Ovary (tissue), 3 donors: ENCODE measurements at regions not wholly inside any gene's neighbourhood (a gene's known extent, or its start where the extent isn't known, plus 50 kb on each side); places are given as distances from the start of the nearest gene placed in this dataset.

ENCODE experiments used
- POLR2A ChIP-seq: fragments of 450-650 bp; IDR thresholded peaks from one replicate; pipeline ENCODE4 v1.6.1; 2017; ENCODE audit warnings: antibody characterized with exemption, mild to moderate bottlenecking, moderate library complexity
- TF ChIP-seq, protein P1 (sequence below), 3 donors: fragments of 450-650 bp in 2 of 3; fragments of 200-600 bp in 1 of 3; IDR thresholded peaks; one replicate each; pipeline versions ENCODE4 v1.5.1 to v1.8.0; 2016 to 2022; ENCODE audit warnings: antibody characterized with exemption in 3 of 3, mild to moderate bottlenecking in 1 of 3
- donor health status: DM: no; HTN: no; CAD: no.

DNA sequence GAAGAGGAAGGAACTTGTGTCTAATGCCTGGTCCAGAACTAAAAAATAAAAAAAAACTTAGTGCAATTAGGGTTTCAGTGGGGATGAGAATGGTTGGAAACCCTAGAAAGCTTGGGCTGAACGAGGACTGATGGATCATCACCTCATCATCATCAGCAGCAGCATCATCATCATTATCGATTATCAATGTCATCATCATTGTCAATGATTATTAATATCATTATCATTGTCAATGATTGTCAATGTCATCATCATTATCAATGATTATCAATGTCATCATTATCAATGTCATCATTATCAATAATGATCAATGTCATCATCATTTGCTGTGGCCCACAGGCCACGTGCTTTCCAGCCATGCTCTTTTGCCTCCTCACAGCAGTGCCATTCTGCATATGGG is 952.0 kb upstream of the ZNF722 start:
- no peak for TF ChIP-seq POLR2A
- TF ChIP-seq, protein P1, sequence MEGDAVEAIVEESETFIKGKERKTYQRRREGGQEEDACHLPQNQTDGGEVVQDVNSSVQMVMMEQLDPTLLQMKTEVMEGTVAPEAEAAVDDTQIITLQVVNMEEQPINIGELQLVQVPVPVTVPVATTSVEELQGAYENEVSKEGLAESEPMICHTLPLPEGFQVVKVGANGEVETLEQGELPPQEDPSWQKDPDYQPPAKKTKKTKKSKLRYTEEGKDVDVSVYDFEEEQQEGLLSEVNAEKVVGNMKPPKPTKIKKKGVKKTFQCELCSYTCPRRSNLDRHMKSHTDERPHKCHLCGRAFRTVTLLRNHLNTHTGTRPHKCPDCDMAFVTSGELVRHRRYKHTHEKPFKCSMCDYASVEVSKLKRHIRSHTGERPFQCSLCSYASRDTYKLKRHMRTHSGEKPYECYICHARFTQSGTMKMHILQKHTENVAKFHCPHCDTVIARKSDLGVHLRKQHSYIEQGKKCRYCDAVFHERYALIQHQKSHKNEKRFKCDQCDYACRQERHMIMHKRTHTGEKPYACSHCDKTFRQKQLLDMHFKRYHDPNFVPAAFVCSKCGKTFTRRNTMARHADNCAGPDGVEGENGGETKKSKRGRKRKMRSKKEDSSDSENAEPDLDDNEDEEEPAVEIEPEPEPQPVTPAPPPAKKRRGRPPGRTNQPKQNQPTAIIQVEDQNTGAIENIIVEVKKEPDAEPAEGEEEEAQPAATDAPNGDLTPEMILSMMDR (IDR thresholded peaks at IDR 0.05) = no peak
